ENCODE measurements at regions not wholly inside any gene's neighbourhood (a gene's known extent, or its start where the extent isn't known, plus 50 kb on each side); places are given as distances from the start of the nearest gene placed in this dataset.

- peak; percentile 33; the same call in 1 of the 2 replicates for TF ChIP-seq MAX (IDR thresholded peaks at IDR 0.05; ENCODE audit: low read depth, low read length)
- no peak for TF ChIP-seq CTCF (IDR thresholded peaks at IDR 0.05; ENCODE audit: low read depth, low read length)
- no peak for TF ChIP-seq POLR2A (IDR thresholded peaks at IDR 0.05; ENCODE audit: extremely low read depth, insufficient read length)
- TF ChIP-seq MYC (IDR thresholded peaks at IDR 0.05; ENCODE audit: low read depth, low read length), result no peak; the same call in 1 of the 2 replicates
- H3K4me3 ChIP-seq (ENCODE audit: low read depth, low read length), result no peak overlapping the region
- DNase-seq (ENCODE audit: low read depth), result peak; percentile 70
These were observed 1262.5 kb downstream of the EFNB2 start for GRCh38 chr13:105272660-105273631.

- no peak for DNase-seq (ENCODE audit: low read depth)
- TF ChIP-seq CTCF (IDR thresholded peaks at IDR 0.05; ENCODE audit: low read depth, low read length), result no peak
- no peak overlapping the region for H3K4me3 ChIP-seq (ENCODE audit: low read depth, low read length)
These were observed 1268.8 kb downstream of the EFNB2 start for GRCh38 chr13:105266615-105267014.

- H3K4me3 ChIP-seq (ENCODE audit: low read depth, low read length), result no peak overlapping the region
- DNase-seq (ENCODE audit: low read depth), result no peak
- TF ChIP-seq CTCF (IDR thresholded peaks at IDR 0.05; ENCODE audit: low read depth, low read length), result no peak
- no peak for TF ChIP-seq MYC (IDR thresholded peaks at IDR 0.05; ENCODE audit: low read depth, low read length)
- TF ChIP-seq MAX (IDR thresholded peaks at IDR 0.05; ENCODE audit: low read depth, low read length), result no peak
- no peak for TF ChIP-seq POLR2A (IDR thresholded peaks at IDR 0.05; ENCODE audit: extremely low read depth, insufficient read length)
These were observed 1272.9 kb downstream of the EFNB2 start for GRCh38 chr13:105262579-105262978.

GRCh38 chr13:105259426-105259825, 1276.0 kb downstream of the EFNB2 start:
- DNase-seq (ENCODE audit: low read depth), result no peak
- H3K4me3 ChIP-seq (ENCODE audit: low read depth, low read length), result no peak overlapping the region
- TF ChIP-seq POLR2A (IDR thresholded peaks at IDR 0.05; ENCODE audit: extremely low read depth, insufficient read length), result no peak
- no peak for TF ChIP-seq MAX (IDR thresholded peaks at IDR 0.05; ENCODE audit: low read depth, low read length)

- no peak for DNase-seq (ENCODE audit: low read depth)
- TF ChIP-seq MAX (IDR thresholded peaks at IDR 0.05; ENCODE audit: low read depth, low read length) (no peak), POLR2A (IDR thresholded peaks at IDR 0.05; ENCODE audit: extremely low read depth, insufficient read length) (no peak), CTCF (IDR thresholded peaks at IDR 0.05; ENCODE audit: low read depth, low read length) (no peak), MYC (IDR thresholded peaks at IDR 0.05; ENCODE audit: low read depth, low read length) (no peak)
- H3K4me3 ChIP-seq (ENCODE audit: low read depth, low read length), result no peak overlapping the region
These were observed 1280.0 kb downstream of the EFNB2 start for GRCh38 chr13:105255472-105255871.

GRCh38 chr13:105251293-105251692, 1284.2 kb downstream of the EFNB2 start:
- DNase-seq (ENCODE audit: low read depth), result no peak
- no peak overlapping the region for H3K4me3 ChIP-seq (ENCODE audit: low read depth, low read length)
- no peak for TF ChIP-seq MAX (IDR thresholded peaks at IDR 0.05; ENCODE audit: low read depth, low read length)
- no peak for TF ChIP-seq CTCF (IDR thresholded peaks at IDR 0.05; ENCODE audit: low read depth, low read length)
- TF ChIP-seq MYC (IDR thresholded peaks at IDR 0.05; ENCODE audit: low read depth, low read length), result no peak
- no peak for TF ChIP-seq POLR2A (IDR thresholded peaks at IDR 0.05; ENCODE audit: extremely low read depth, insufficient read length)

Data from NB4 (cell line).